Osteoblast (primary cell): ENCODE measurements at regions not wholly inside any gene's neighbourhood (a gene's known extent, or its start where the extent isn't known, plus 50 kb on each side); places are given as distances from the start of the nearest gene placed in this dataset.
"Not testable (repeated sequence)": the region's sequence is repeated elsewhere in the genome, so short reads cannot be mapped to it uniquely, and the experiment has no call there.

Source experiments
- DNase-seq: peaks from one replicate; pipeline ENCODE4 v3.0.0; 2011; ENCODE audit warnings: low spot score, mixed read lengths; ENCODE audit not compliant: insufficient read length; ENCODE audit errors: missing footprints
- H2AFZ ChIP-seq: 2 replicates; pipeline ENCODE4 v1.6.0; 2011; ENCODE audit warnings: mild to moderate bottlenecking, low read length
- H3K27ac ChIP-seq: 2 replicates; pipeline ENCODE4 v1.5.1; 2011; ENCODE audit warnings: mild to moderate bottlenecking, low read depth, low read length, moderate library complexity
- H3K27me3 ChIP-seq: 2 replicates; pipeline ENCODE4 v1.6.0; 2012; ENCODE audit warnings: mild to moderate bottlenecking, control low read depth, inconsistent platforms, low read length, moderate library complexity; ENCODE audit not compliant: insufficient read depth
- H3K36me3 ChIP-seq: 2 replicates; pipeline ENCODE4 v1.5.1; 2011; ENCODE audit warnings: mild to moderate bottlenecking, low read length, control low read depth, moderate library complexity; ENCODE audit not compliant: insufficient read depth
- H3K4me1 ChIP-seq: 2 replicates; pipeline ENCODE4 v1.5.1; 2011; ENCODE audit warnings: mild to moderate bottlenecking, low read length, control low read depth, moderate library complexity; ENCODE audit not compliant: insufficient read depth
- H3K4me2 ChIP-seq: 2 replicates; pipeline ENCODE4 v1.6.0; 2011; ENCODE audit warnings: mild to moderate bottlenecking, low read length; ENCODE audit not compliant: insufficient read depth
- H3K4me3 ChIP-seq: fragments of 200-600 bp; sonication (generic); 3 replicates; pipeline ENCODE4 v1.5.1; 2012; ENCODE audit warnings: mild to moderate bottlenecking, low read length, inconsistent platforms; ENCODE audit not compliant: insufficient read depth
- H3K79me2 ChIP-seq: 2 replicates; pipeline ENCODE4 v1.6.0; 2012; ENCODE audit warnings: mild to moderate bottlenecking, low read length, control low read depth, inconsistent platforms; ENCODE audit not compliant: insufficient read depth
- H3K9me3 ChIP-seq: 2 replicates; pipeline ENCODE4 v1.5.1; 2011; ENCODE audit warnings: low read depth, low read length, control low read depth
- H4K20me1 ChIP-seq: 2 replicates; pipeline ENCODE4 v1.6.0; 2012; ENCODE audit warnings: mild to moderate bottlenecking, low read length, control low read depth; ENCODE audit not compliant: insufficient read depth
- TF ChIP-seq, protein P1 (sequence below): IDR thresholded peaks from 2 replicates; pipeline ENCODE4 v1.5.1; 2011; ENCODE audit warnings: mild to moderate bottlenecking, low read depth, low read length, moderate library complexity; ENCODE audit errors: extremely low read depth

- H3K36me3 ChIP-seq: no peaks in the 10 kb centered on the region
- no peaks in the 10 kb centered on the region for H4K20me1 ChIP-seq
- H3K27me3 ChIP-seq: no peaks in the 10 kb centered on the region
- no peak overlapping the region for H2AFZ ChIP-seq
- H3K9me3 ChIP-seq: peaks cover 4% of the 10 kb centered on the region
- no peaks in the 10 kb centered on the region for H3K79me2 ChIP-seq
- no peak overlapping the region for H3K4me2 ChIP-seq
- H3K4me1 ChIP-seq: no peaks in the 10 kb centered on the region
- DNase-seq: no peak
- no peak overlapping the region for H3K27ac ChIP-seq
- TF ChIP-seq, protein P1, sequence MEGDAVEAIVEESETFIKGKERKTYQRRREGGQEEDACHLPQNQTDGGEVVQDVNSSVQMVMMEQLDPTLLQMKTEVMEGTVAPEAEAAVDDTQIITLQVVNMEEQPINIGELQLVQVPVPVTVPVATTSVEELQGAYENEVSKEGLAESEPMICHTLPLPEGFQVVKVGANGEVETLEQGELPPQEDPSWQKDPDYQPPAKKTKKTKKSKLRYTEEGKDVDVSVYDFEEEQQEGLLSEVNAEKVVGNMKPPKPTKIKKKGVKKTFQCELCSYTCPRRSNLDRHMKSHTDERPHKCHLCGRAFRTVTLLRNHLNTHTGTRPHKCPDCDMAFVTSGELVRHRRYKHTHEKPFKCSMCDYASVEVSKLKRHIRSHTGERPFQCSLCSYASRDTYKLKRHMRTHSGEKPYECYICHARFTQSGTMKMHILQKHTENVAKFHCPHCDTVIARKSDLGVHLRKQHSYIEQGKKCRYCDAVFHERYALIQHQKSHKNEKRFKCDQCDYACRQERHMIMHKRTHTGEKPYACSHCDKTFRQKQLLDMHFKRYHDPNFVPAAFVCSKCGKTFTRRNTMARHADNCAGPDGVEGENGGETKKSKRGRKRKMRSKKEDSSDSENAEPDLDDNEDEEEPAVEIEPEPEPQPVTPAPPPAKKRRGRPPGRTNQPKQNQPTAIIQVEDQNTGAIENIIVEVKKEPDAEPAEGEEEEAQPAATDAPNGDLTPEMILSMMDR: no peak
- H3K4me3 ChIP-seq: no peak overlapping the region
Measured at GRCh38 chr22:11360632-11361031, 4167.4 kb upstream of the OR11H1 start.

DNA sequence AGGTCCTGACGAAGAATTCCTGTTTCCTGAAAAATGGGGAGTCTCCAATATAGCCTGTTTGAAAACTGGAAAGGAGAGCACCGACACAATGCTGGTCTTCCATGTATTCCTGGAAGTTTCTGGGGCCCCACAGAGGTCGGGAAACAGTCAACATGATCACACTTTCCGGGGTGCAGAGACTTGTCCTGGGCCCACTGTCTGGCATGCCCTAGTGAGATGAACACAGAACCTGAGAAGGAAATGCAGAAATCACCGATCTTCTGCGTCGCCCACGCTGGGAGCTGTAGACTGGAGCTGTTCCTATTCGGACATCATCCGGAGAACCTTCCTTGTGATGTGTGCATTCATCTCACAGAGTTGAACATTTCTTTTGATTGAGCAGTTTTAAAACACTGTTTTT is 4166.5 kb upstream of the OR11H1 start:
- not testable (repeated sequence) for H4K20me1 ChIP-seq, H2AFZ ChIP-seq, H3K9me3 ChIP-seq, DNase-seq, H3K4me2 ChIP-seq, H3K27me3 ChIP-seq, H3K4me1 ChIP-seq, H3K79me2 ChIP-seq, H3K36me3 ChIP-seq, H3K4me3 ChIP-seq, H3K27ac ChIP-seq

- H3K36me3 ChIP-seq, H3K4me3 ChIP-seq, H3K79me2 ChIP-seq, H3K4me1 ChIP-seq, H3K9me3 ChIP-seq, H3K4me2 ChIP-seq, H3K27ac ChIP-seq, H4K20me1 ChIP-seq, H3K27me3 ChIP-seq, H2AFZ ChIP-seq, DNase-seq: not testable (repeated sequence)
Measured at GRCh38 chr22:11369612-11370307, 4158.2 kb upstream of the OR11H1 start.

DNA sequence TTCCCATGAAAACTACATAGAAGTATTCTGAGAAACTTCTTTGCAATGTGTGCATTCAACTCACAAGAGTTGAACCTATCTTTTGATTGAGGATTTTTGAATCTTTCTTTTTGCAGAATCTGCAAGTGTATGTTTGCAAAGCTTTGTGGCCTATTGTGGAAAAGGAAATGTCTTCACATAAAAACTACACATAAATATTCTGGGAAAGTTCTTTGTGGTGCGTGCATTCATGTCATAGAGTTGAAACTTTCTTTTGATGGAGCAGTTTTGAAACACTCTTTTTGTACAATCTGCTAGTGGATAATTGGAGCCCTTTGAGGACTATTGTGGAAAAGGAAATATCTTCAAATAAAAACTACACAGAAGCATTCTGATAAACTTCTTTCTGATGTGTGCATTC is 4157.7 kb upstream of the OR11H1 start:
- H3K27ac ChIP-seq, H3K27me3 ChIP-seq, DNase-seq, H3K79me2 ChIP-seq, H3K4me1 ChIP-seq, H3K36me3 ChIP-seq, H2AFZ ChIP-seq, H3K4me3 ChIP-seq, H3K9me3 ChIP-seq, H3K4me2 ChIP-seq, H4K20me1 ChIP-seq: not testable (repeated sequence)
